Keratinocyte (primary cell): ENCODE measurements at regions not wholly inside any gene's neighbourhood (a gene's known extent, or its start where the extent isn't known, plus 50 kb on each side); places are given as distances from the start of the nearest gene placed in this dataset.

ENCODE experiments used
- CTCF ChIP-seq, 3 experiments: IDR thresholded peaks in 1 of 3; conservative IDR thresholded peaks in 1 of 3; optimal IDR thresholded peaks in 1 of 3; 2 replicates in 2 of 3; 3 replicates in 1 of 3; pipeline versions ENCODE3 to v1.5.1; 2011; ENCODE audit warnings: low read length in 3 of 3, mild to moderate bottlenecking in 3 of 3, moderate library complexity in 2 of 3, control low read depth in 1 of 3, inconsistent platforms in 1 of 3; ENCODE audit not compliant: insufficient read depth in 2 of 3; ENCODE audit errors: extremely low read depth in 1 of 3
- EZH2 ChIP-seq: IDR thresholded peaks from one replicate; pipeline ENCODE4 v1.6.1; 2012; ENCODE audit warnings: inconsistent platforms, mild to moderate bottlenecking, low read length, moderate library complexity

GRCh38 chr5:62190173-62190572 lies 115.8 kb upstream of the KIF2A start:
- TF ChIP-seq CTCF (optimal IDR thresholded peaks at IDR 0.05 in 1 of 3, IDR thresholded peaks at IDR 0.05 in 1 of 3, conservative IDR thresholded peaks at IDR 0.05 in 1 of 3; ENCODE audit: extremely low read depth in 1 of 3, insufficient read depth in 2 of 3, low read length in 3 of 3) (no peak), EZH2 (no peak)
